Omental fat pad (tissue), 3 donors: ENCODE measurements at regions not wholly inside any gene's neighbourhood (a gene's known extent, or its start where the extent isn't known, plus 50 kb on each side); places are given as distances from the start of the nearest gene placed in this dataset.

Experiments used
- ATAC-seq: fragments of 150-250 bp; one replicate; pipeline ENCODE4 v1.9.1; 2016; ENCODE audit warnings: mild to moderate bottlenecking, moderate library complexity; ENCODE audit not compliant: low FRiP score
- DNase-seq: peaks from one replicate; pipeline ENCODE4 v3.0.0-alpha.2; 2019; ENCODE audit warnings: low spot score
- CTCF ChIP-seq, 3 donors: fragments of 450-650 bp; IDR thresholded peaks; one replicate each; pipeline ENCODE4 v1.5.1; 2016 to 2017; ENCODE audit warnings: antibody characterized with exemption in 3 of 3, mild to moderate bottlenecking in 3 of 3, moderate library complexity in 2 of 3

GRCh38 chr5:8382456-8382855 is 513.5 kb downstream of the MTRR start:
- TF ChIP-seq CTCF (IDR thresholded peaks at IDR 0.05), result no peak
- no peak for DNase-seq
- no peak for ATAC-seq

GRCh38 chr5:8383616-8384015 is 514.7 kb downstream of the MTRR start:
- DNase-seq, result no peak
- no peak for TF ChIP-seq CTCF (IDR thresholded peaks at IDR 0.05)
- no peak for ATAC-seq

- no peak for TF ChIP-seq CTCF (IDR thresholded peaks at IDR 0.05)
- DNase-seq (no peak), ATAC-seq (no peak)
Measured at GRCh38 chr5:8386719-8387288, 517.9 kb downstream of the MTRR start.

- ATAC-seq (no peak), DNase-seq (no peak)
- no peak for TF ChIP-seq CTCF (IDR thresholded peaks at IDR 0.05)
Measured at GRCh38 chr5:8391911-8392310, 523.0 kb downstream of the MTRR start.

GRCh38 chr5:8393240-8393639 is 524.3 kb downstream of the MTRR start:
- ATAC-seq (no peak), DNase-seq (no peak)
- no peak for TF ChIP-seq CTCF (IDR thresholded peaks at IDR 0.05)

GRCh38 chr5:8394965-8395364 is 526.0 kb downstream of the MTRR start:
- no peak for DNase-seq

More at GRCh38 chr5:8394965-8395364, 526.0 kb downstream of the MTRR start:
- no peak for ATAC-seq
- TF ChIP-seq CTCF (IDR thresholded peaks at IDR 0.05), result no peak
